ENCODE measurements at regions not wholly inside any gene's neighbourhood (a gene's known extent, or its start where the extent isn't known, plus 50 kb on each side); places are given as distances from the start of the nearest gene placed in this dataset.

DNA sequence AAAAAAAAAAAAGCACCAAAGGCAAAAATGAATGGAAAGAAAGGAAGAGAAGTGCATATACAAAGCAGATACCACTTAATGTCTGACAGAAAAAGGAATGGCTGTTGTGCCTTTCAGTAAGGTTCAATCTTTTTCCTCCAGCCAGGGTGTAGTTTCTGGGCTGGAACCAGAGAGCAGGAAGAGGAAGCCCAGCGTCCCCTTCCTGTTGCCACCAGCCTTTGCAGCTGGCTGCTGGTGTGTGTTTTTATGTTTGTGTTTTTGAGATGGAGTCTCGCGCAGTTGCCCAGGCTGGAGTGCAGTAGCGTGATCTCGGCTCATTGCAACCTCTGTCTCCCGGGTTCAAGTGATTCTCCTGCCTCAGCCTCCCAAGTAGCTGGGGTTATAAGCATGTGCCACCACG lies 64.6 kb upstream of the LTA4H start (continued):
- TF ChIP-seq, protein P1, sequence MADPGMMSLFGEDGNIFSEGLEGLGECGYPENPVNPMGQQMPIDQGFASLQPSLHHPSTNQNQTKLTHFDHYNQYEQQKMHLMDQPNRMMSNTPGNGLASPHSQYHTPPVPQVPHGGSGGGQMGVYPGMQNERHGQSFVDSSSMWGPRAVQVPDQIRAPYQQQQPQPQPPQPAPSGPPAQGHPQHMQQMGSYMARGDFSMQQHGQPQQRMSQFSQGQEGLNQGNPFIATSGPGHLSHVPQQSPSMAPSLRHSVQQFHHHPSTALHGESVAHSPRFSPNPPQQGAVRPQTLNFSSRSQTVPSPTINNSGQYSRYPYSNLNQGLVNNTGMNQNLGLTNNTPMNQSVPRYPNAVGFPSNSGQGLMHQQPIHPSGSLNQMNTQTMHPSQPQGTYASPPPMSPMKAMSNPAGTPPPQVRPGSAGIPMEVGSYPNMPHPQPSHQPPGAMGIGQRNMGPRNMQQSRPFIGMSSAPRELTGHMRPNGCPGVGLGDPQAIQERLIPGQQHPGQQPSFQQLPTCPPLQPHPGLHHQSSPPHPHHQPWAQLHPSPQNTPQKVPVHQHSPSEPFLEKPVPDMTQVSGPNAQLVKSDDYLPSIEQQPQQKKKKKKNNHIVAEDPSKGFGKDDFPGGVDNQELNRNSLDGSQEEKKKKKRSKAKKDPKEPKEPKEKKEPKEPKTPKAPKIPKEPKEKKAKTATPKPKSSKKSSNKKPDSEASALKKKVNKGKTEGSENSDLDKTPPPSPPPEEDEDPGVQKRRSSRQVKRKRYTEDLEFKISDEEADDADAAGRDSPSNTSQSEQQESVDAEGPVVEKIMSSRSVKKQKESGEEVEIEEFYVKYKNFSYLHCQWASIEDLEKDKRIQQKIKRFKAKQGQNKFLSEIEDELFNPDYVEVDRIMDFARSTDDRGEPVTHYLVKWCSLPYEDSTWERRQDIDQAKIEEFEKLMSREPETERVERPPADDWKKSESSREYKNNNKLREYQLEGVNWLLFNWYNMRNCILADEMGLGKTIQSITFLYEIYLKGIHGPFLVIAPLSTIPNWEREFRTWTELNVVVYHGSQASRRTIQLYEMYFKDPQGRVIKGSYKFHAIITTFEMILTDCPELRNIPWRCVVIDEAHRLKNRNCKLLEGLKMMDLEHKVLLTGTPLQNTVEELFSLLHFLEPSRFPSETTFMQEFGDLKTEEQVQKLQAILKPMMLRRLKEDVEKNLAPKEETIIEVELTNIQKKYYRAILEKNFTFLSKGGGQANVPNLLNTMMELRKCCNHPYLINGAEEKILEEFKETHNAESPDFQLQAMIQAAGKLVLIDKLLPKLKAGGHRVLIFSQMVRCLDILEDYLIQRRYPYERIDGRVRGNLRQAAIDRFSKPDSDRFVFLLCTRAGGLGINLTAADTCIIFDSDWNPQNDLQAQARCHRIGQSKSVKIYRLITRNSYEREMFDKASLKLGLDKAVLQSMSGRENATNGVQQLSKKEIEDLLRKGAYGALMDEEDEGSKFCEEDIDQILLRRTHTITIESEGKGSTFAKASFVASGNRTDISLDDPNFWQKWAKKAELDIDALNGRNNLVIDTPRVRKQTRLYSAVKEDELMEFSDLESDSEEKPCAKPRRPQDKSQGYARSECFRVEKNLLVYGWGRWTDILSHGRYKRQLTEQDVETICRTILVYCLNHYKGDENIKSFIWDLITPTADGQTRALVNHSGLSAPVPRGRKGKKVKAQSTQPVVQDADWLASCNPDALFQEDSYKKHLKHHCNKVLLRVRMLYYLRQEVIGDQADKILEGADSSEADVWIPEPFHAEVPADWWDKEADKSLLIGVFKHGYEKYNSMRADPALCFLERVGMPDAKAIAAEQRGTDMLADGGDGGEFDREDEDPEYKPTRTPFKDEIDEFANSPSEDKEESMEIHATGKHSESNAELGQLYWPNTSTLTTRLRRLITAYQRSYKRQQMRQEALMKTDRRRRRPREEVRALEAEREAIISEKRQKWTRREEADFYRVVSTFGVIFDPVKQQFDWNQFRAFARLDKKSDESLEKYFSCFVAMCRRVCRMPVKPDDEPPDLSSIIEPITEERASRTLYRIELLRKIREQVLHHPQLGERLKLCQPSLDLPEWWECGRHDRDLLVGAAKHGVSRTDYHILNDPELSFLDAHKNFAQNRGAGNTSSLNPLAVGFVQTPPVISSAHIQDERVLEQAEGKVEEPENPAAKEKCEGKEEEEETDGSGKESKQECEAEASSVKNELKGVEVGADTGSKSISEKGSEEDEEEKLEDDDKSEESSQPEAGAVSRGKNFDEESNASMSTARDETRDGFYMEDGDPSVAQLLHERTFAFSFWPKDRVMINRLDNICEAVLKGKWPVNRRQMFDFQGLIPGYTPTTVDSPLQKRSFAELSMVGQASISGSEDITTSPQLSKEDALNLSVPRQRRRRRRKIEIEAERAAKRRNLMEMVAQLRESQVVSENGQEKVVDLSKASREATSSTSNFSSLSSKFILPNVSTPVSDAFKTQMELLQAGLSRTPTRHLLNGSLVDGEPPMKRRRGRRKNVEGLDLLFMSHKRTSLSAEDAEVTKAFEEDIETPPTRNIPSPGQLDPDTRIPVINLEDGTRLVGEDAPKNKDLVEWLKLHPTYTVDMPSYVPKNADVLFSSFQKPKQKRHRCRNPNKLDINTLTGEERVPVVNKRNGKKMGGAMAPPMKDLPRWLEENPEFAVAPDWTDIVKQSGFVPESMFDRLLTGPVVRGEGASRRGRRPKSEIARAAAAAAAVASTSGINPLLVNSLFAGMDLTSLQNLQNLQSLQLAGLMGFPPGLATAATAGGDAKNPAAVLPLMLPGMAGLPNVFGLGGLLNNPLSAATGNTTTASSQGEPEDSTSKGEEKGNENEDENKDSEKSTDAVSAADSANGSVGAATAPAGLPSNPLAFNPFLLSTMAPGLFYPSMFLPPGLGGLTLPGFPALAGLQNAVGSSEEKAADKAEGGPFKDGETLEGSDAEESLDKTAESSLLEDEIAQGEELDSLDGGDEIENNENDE (IDR thresholded peaks at IDR 0.05; ENCODE audit: insufficient replicate concordance, low read length): no peak
